ENCODE measurements at regions not wholly inside any gene's neighbourhood (a gene's known extent, or its start where the extent isn't known, plus 50 kb on each side); places are given as distances from the start of the nearest gene placed in this dataset.

DNA sequence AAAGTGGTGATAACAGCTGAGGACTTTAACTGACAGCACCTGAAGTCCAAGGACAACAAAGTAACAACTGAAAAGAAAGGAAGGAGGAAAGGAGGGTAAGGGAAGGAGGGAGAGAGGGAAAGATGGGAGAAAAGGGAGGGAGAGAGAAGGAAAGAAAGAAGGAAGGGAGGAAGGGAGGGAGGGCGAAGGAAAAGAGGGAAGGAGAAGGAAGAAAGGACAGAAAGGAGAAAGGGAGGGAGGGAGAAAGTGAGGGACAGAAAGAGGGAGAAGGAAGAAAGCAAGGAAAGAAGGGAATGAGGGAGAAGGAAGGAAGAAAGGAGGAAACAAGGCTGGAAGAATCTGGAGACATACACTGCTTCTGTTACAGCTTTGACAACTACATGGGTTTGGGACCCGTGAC is 494.4 kb downstream of the FUT8 start:
- TF ChIP-seq, protein P1, sequence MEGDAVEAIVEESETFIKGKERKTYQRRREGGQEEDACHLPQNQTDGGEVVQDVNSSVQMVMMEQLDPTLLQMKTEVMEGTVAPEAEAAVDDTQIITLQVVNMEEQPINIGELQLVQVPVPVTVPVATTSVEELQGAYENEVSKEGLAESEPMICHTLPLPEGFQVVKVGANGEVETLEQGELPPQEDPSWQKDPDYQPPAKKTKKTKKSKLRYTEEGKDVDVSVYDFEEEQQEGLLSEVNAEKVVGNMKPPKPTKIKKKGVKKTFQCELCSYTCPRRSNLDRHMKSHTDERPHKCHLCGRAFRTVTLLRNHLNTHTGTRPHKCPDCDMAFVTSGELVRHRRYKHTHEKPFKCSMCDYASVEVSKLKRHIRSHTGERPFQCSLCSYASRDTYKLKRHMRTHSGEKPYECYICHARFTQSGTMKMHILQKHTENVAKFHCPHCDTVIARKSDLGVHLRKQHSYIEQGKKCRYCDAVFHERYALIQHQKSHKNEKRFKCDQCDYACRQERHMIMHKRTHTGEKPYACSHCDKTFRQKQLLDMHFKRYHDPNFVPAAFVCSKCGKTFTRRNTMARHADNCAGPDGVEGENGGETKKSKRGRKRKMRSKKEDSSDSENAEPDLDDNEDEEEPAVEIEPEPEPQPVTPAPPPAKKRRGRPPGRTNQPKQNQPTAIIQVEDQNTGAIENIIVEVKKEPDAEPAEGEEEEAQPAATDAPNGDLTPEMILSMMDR (IDR thresholded peaks at IDR 0.05): no peak
- DNase-seq (ENCODE audit: low spot score) (no peak), ATAC-seq (ENCODE audit: low FRiP score) (no peak)

DNA sequence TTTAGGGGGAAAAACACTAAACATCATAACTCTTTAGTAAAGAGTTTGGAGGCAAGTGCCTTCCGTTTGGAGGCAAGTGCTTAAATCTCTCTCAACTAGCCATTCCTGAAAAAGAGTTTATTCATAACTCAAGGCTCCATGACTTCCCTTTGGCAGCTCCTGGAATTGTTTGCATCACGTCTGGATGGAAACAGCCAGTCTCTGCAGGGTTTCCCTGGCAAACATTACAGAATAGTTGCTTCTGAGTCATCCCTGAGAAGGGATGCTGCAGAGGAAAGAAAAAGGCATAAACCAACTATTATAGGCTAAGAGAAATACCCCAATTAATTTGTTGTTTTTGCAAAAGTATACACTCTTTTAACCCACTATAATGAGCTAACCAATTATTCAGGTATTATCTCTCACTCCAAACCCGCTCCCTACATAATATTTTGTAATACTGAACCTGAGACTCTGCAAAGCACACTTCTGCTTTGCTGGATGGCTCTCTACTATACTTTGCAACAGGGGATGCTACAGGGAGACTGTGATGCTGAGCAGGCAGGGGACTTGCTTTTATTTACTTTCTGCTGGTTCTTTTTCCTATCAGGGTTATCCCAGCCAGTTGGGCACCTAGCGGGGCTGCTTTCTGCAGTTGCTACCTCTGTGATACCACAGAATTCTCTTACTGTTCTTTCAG is 497.7 kb downstream of the FUT8 start:
- no peak for DNase-seq (ENCODE audit: low spot score)
- ATAC-seq (ENCODE audit: low FRiP score): no peak
- TF ChIP-seq, protein P1 (IDR thresholded peaks at IDR 0.05): no peak

DNA sequence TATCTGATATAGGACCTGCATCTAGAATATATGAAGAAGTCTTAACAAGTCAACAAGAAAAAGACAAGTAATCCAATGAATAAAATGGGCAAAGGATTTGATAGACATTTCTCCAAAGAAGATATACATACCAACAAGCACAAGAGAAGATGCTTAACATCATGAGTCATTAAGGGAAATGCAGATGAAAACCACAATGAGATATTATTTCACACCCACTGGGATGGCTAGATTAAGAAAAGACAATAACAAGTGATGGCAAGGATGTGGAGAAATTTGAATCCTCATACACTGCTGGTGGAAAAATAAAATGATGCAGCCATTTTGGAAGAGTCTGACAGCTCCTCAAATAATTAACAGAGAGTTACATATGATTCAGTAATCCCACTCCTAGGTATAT is 502.6 kb downstream of the FUT8 start:
- DNase-seq (ENCODE audit: low spot score) (no peak), ATAC-seq (ENCODE audit: low FRiP score) (no peak)
- TF ChIP-seq, protein P1 (IDR thresholded peaks at IDR 0.05): no peak

DNA sequence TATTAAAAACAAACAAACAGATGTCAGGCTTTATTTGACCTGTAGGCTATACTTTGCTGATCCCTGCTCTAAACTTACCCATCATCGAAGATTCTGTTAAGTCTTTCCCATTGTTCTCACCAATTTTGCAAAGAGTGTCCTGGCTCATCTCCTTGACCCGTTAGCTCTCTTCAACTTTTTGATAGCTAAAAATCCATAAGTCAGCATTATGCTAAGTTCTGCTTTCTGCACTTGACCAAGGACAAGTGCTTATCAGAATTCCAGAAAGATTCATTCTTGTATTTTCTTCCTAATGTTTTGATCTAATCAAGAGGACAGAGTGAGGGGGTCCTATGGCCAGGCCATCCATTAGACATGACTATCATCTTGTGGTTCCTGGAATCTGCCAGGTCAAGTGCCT is 503.5 kb downstream of the FUT8 start:
- no peak for DNase-seq (ENCODE audit: low spot score)
- no peak for ATAC-seq (ENCODE audit: low FRiP score)
- TF ChIP-seq, protein P1 (IDR thresholded peaks at IDR 0.05): no peak

DNA sequence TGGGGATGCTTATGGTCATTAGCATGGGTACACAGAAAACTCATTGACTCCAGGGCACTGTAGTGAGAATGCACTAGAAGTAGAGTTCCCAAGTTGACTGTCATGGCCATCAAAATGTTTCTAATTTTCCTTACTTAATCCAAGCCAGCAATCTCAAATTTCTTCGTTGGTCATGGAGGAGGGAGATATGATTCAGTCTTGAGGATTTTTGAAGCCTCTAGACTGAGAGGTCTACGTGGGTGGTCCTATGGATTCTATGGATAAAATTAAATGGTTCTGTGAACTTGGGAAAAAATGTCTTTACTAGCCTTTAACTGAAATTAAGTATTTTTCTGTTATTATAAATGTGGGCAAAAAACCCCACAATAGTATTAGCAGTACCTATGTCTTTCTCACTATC is 508.5 kb downstream of the FUT8 start:
- ATAC-seq (ENCODE audit: low FRiP score) (no peak), DNase-seq (ENCODE audit: low spot score) (no peak)
- TF ChIP-seq, protein P1 (IDR thresholded peaks at IDR 0.05): no peak

DNA sequence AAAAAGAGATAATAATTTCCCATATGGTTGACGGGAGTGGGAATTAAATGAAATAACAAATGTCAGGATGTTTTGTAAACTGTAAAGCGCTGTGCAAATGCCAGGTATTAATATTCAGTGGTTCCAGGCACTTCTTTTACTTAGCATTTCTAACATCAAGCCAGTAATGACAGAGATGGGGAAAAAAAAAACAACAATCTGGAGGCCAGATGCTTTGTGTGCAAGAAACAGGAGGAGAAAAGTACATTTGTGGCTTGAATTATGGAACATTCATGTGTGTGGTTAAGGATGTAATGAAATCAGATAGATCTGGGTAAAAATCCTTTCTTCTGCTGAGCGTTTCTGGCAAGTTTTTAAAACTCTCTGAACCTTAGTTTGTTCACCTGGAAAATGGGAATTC is 509.6 kb downstream of the FUT8 start:
- DNase-seq (ENCODE audit: low spot score) (no peak), ATAC-seq (ENCODE audit: low FRiP score) (no peak)
- TF ChIP-seq, protein P1 (IDR thresholded peaks at IDR 0.05): no peak

DNA sequence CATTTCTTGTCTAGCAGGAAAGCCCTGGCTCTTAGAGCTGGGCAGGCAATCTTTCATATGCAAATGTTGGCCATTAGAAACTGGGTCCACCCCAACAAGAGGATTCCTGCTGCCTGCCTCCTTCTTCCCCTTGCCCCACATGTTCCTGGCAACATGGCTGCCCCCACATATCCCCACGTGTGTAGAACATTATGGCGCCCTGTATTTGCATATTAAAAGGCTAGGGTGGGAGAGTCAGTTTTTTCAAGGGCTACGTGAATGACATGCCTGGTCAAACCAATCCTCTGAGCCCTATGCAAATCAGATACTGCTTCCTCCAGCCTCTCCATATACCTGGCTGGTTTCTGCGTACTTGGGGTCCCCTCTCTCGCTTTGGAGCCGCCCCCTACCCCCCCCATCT is 514.0 kb downstream of the FUT8 start:
- DNase-seq (ENCODE audit: low spot score) (no peak), ATAC-seq (ENCODE audit: low FRiP score) (no peak)
- TF ChIP-seq, protein P1 (IDR thresholded peaks at IDR 0.05): no peak

Measured in omental fat pad (tissue), 3 donors.